ENCODE measurements at regions not wholly inside any gene's neighbourhood (a gene's known extent, or its start where the extent isn't known, plus 50 kb on each side); places are given as distances from the start of the nearest gene placed in this dataset.

DNA sequence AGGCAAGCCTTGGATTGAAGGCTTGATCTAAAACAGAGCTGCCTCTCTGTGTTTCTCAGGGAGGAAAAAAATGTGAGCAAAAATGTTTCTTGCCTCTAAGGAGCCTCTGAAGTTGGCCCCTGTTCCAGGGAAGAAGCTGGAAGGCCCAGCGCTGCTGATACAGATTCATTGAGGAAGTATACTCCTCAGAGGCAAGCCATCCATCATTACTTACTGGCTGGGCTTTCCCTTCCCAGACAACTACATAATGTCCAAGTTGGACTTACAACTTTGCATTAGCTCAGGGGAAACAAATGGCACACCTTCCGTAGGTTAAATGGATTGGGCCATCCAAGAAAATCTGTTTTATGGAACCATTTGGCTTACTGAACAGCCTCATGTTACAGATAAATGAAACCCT is 263.7 kb upstream of the SEL1L start:
- TF ChIP-seq, protein P1, sequence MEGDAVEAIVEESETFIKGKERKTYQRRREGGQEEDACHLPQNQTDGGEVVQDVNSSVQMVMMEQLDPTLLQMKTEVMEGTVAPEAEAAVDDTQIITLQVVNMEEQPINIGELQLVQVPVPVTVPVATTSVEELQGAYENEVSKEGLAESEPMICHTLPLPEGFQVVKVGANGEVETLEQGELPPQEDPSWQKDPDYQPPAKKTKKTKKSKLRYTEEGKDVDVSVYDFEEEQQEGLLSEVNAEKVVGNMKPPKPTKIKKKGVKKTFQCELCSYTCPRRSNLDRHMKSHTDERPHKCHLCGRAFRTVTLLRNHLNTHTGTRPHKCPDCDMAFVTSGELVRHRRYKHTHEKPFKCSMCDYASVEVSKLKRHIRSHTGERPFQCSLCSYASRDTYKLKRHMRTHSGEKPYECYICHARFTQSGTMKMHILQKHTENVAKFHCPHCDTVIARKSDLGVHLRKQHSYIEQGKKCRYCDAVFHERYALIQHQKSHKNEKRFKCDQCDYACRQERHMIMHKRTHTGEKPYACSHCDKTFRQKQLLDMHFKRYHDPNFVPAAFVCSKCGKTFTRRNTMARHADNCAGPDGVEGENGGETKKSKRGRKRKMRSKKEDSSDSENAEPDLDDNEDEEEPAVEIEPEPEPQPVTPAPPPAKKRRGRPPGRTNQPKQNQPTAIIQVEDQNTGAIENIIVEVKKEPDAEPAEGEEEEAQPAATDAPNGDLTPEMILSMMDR (IDR thresholded peaks at IDR 0.05) = no peak
- TF ChIP-seq POLR2A (IDR thresholded peaks at IDR 0.05) (no peak), EP300 (IDR thresholded peaks at IDR 0.05) (no peak)

Measured in sigmoid colon (tissue), 4 donors.